ENCODE measurements at regions not wholly inside any gene's neighbourhood (a gene's known extent, or its start where the extent isn't known, plus 50 kb on each side); places are given as distances from the start of the nearest gene placed in this dataset.

DNA sequence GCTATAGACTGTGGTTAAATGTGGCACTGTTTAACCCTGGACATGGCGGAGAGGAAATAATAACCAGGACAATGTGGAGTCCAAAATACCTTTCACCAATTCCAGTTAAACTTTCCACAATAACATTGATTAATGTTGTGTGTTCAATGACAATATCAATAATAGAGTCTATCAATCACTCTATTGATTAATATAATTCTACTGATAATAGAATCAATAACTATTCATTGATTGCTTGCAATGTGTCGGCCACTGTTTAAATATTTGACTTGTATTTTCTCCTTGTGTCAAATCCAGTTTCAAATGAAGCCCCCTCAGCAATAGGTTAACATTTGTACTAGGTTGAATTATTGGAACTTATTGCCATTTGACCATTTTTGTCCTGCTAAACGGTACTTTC is 187.0 kb downstream of the PTPN20 start:
- ChIA-PET CTCF (no interaction called here), POLR2A (ENCODE audit: low non-redundant PET) (no interaction called here)
- BruUV-seq (replicated peaks): no TSS peak
- Histone ChIP-seq H3K27ac (ENCODE audit: low read depth, low read length, poor library complexity, severe bottlenecking) (no peak overlapping the region), H3K36me3 (ENCODE audit: insufficient read depth, low read length, poor library complexity, severe bottlenecking) (no peaks in the 10 kb centered on the region), H3K9me3 (ENCODE audit: low read depth, low read length, poor library complexity, severe bottlenecking) (no peaks in the 10 kb centered on the region), H3K4me3 (ENCODE audit: low read depth, low read length, poor library complexity, severe bottlenecking) (no peak overlapping the region), H3K4me1 (ENCODE audit: insufficient read depth, low read length, poor library complexity, severe bottlenecking) (no peaks in the 10 kb centered on the region), H3K27me3 (replicated peaks; ENCODE audit: insufficient read depth, low read depth, low read length, poor library complexity) (no peaks in the 10 kb centered on the region)
- intact Hi-C loops (cut with micrococcal nuclease; ENCODE audit: unreplicated experiment): no loop called here
- TF ChIP-seq, protein P1, sequence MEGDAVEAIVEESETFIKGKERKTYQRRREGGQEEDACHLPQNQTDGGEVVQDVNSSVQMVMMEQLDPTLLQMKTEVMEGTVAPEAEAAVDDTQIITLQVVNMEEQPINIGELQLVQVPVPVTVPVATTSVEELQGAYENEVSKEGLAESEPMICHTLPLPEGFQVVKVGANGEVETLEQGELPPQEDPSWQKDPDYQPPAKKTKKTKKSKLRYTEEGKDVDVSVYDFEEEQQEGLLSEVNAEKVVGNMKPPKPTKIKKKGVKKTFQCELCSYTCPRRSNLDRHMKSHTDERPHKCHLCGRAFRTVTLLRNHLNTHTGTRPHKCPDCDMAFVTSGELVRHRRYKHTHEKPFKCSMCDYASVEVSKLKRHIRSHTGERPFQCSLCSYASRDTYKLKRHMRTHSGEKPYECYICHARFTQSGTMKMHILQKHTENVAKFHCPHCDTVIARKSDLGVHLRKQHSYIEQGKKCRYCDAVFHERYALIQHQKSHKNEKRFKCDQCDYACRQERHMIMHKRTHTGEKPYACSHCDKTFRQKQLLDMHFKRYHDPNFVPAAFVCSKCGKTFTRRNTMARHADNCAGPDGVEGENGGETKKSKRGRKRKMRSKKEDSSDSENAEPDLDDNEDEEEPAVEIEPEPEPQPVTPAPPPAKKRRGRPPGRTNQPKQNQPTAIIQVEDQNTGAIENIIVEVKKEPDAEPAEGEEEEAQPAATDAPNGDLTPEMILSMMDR (conservative IDR thresholded peaks at IDR 0.05; ENCODE audit: low read depth, low read length): no peak
- no peak for DNase-seq (ENCODE audit: low spot score)

DNA sequence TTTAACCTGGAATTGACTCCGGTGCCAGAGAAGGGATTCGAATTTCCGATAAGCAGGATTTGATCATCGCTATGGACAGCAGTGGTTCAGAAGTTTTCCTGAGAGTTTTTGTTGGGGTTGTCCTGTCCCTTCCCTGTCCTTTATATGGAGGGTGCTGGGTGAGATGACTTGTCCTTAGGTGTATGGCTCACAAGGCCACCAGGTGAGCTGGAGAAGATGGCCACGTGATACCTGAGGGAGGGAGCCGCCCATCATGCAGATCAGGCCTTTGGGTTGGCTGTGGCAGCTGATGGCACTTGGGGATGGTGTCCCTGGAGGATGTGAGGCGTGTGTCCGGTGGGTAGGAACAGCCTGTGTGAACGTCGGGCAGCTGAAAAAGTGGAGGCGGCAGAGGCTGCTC is 187.7 kb downstream of the PTPN20 start:
- intact Hi-C loops (cut with micrococcal nuclease; ENCODE audit: unreplicated experiment): no loop called here

DNA sequence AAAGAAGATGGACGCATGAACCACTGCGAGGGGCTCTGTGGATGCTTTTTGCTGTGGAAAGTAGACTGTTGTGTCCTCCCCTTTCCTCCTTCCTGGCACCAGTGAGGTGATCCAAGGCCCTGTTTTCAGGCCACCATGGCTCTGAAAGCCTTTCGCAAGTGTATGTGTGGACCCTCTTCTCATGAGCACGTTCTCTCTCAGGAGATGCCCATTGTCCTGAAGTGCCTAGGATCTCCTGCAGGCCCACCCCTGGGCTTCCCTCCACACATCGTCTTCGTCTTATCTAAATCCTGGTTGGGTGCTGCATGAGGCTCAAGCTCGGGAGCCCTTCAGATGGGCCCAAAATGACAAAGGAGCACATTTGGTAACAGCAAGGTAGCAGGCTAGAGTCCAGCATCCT is 188.2 kb downstream of the PTPN20 start:
- Histone ChIP-seq H3K9me3 (ENCODE audit: low read depth, low read length, poor library complexity, severe bottlenecking) (no peaks in the 10 kb centered on the region), H3K36me3 (ENCODE audit: insufficient read depth, low read length, poor library complexity, severe bottlenecking) (no peaks in the 10 kb centered on the region), H3K4me3 (ENCODE audit: low read depth, low read length, poor library complexity, severe bottlenecking) (no peak overlapping the region), H3K27ac (ENCODE audit: low read depth, low read length, poor library complexity, severe bottlenecking) (no peak overlapping the region), H3K27me3 (replicated peaks; ENCODE audit: insufficient read depth, low read depth, low read length, poor library complexity) (no peaks in the 10 kb centered on the region), H3K4me1 (ENCODE audit: insufficient read depth, low read length, poor library complexity, severe bottlenecking) (no peaks in the 10 kb centered on the region)
- intact Hi-C loops (cut with micrococcal nuclease; ENCODE audit: unreplicated experiment): no loop called here
- ChIA-PET POLR2A (ENCODE audit: low non-redundant PET) (no interaction called here), CTCF (no interaction called here)
- no TSS peak for BruUV-seq (replicated peaks)
- no peak for TF ChIP-seq EZH2 (IDR thresholded peaks at IDR 0.05; ENCODE audit: borderline replicate concordance, low read depth, low read length, poor library complexity, severe bottlenecking)
- TF ChIP-seq, protein P1 (conservative IDR thresholded peaks at IDR 0.05; ENCODE audit: low read depth, low read length): no peak
- DNase-seq (ENCODE audit: low spot score): no peak

More for the DNA sequence above, 187.7 kb downstream of the PTPN20 start:
- TF ChIP-seq, protein P1 (conservative IDR thresholded peaks at IDR 0.05; ENCODE audit: low read depth, low read length): no peak
- TF ChIP-seq EZH2 (IDR thresholded peaks at IDR 0.05; ENCODE audit: borderline replicate concordance, low read depth, low read length, poor library complexity, severe bottlenecking): no peak
- H3K4me1 ChIP-seq (ENCODE audit: insufficient read depth, low read length, poor library complexity, severe bottlenecking): no peaks in the 10 kb centered on the region
- CTCF ChIA-PET: no interaction called here
- no peaks in the 10 kb centered on the region for H3K36me3 ChIP-seq (ENCODE audit: insufficient read depth, low read length, poor library complexity, severe bottlenecking)
- POLR2A ChIA-PET (ENCODE audit: low non-redundant PET): no interaction called here
- H3K9me3 ChIP-seq (ENCODE audit: low read depth, low read length, poor library complexity, severe bottlenecking): no peaks in the 10 kb centered on the region
- DNase-seq (ENCODE audit: low spot score): no peak
- H3K4me3 ChIP-seq (ENCODE audit: low read depth, low read length, poor library complexity, severe bottlenecking): no peak overlapping the region
- H3K27me3 ChIP-seq (replicated peaks; ENCODE audit: insufficient read depth, low read depth, low read length, poor library complexity): no peaks in the 10 kb centered on the region
- no peak overlapping the region for H3K27ac ChIP-seq (ENCODE audit: low read depth, low read length, poor library complexity, severe bottlenecking)
- no TSS peak for BruUV-seq (replicated peaks)
